Stimulated activated naive CD8-positive, alpha-beta T cell treated with anti-CD3 and anti-CD28 coated beads, Interleukin-15, amount 100 ng/mL, for 72 hours (primary cell): ENCODE measurements at regions not wholly inside any gene's neighbourhood (a gene's known extent, or its start where the extent isn't known, plus 50 kb on each side); places are given as distances from the start of the nearest gene placed in this dataset.
A peak's percentile ranks its signal among the peaks of the same experiment; 100 is the strongest.

ENCODE experiments used
- ATAC-seq: fragments of 150-1000 bp; cut with Tn5 transposase; 2 replicates; pipeline ENCODE4 v1.10.0; 2021; ENCODE audit warnings: mild to moderate bottlenecking, moderate library complexity
- DNase-seq, 2 donors: peaks; one replicate each; pipeline ENCODE4 v3.0.0; 2021 to 2022
- H3K27ac Mint-ChIP-seq, 2 donors: one replicate each; pipeline ENCODE4 v1.8.0; 2022; ENCODE audit warnings: mild to moderate bottlenecking in 2 of 2, mixed read lengths in 2 of 2, moderate library complexity in 2 of 2
- H3K27me3 Mint-ChIP-seq: one replicate; pipeline ENCODE4 v1.8.0; 2022; ENCODE audit warnings: mixed read lengths
- H3K4me1 Mint-ChIP-seq: one replicate; pipeline ENCODE4 v1.8.0; 2022; ENCODE audit warnings: mild to moderate bottlenecking, mixed read lengths
- H3K4me3 Mint-ChIP-seq, 2 donors: one replicate each; pipeline ENCODE4 v1.8.0; 2022; ENCODE audit warnings: mild to moderate bottlenecking in 2 of 2, mixed read lengths in 2 of 2, moderate library complexity in 1 of 2
- H3K9me3 Mint-ChIP-seq, 2 donors: one replicate each; pipeline ENCODE4 v1.8.0; 2022; ENCODE audit warnings: mixed read lengths in 2 of 2

GRCh38 chr2:155157065-155157464, 458.6 kb downstream of the KCNJ3 start:
- DNase-seq (no peak), ATAC-seq (no peak)
- Mint-ChIP-seq H3K27me3 (no peaks in the 10 kb centered on the region), H3K4me1 (no peaks in the 10 kb centered on the region), H3K4me3 (no peak overlapping the region), H3K9me3 (no peaks in the 10 kb centered on the region), H3K27ac (no peak overlapping the region)

GRCh38 chr2:155151945-155152344, 453.4 kb downstream of the KCNJ3 start:
- H3K4me1 Mint-ChIP-seq: no peaks in the 10 kb centered on the region
- no peak overlapping the region for H3K27ac Mint-ChIP-seq
- H3K9me3 Mint-ChIP-seq: no peaks in the 10 kb centered on the region
- DNase-seq: no peak
- no peak overlapping the region for H3K4me3 Mint-ChIP-seq
- no peak for ATAC-seq
- no peaks in the 10 kb centered on the region for H3K27me3 Mint-ChIP-seq

DNA sequence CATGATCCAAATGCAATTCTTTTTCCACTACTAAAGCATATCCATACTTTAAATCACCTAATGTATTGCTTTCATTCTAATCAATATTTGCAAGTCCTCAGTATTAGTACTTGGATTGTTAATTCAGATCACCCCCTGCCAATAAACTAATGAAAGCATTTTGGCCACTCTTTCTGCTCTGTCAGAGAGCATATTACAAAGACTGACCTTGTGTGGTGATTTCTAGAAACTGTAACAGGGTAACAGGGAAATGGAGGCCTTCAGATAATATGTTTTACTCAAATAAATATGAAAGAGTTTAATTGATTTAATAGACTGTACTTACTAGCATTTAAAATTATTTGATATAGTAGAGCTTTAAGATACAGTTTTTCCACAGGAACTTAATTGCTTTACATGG, 453.0 kb downstream of the KCNJ3 start:
- Mint-ChIP-seq H3K9me3 (no peaks in the 10 kb centered on the region), H3K4me1 (no peaks in the 10 kb centered on the region), H3K4me3 (no peak overlapping the region), H3K27ac (no peak overlapping the region), H3K27me3 (no peaks in the 10 kb centered on the region)
- DNase-seq (no peak), ATAC-seq (no peak)

- H3K4me1 Mint-ChIP-seq: no peaks in the 10 kb centered on the region
- no peak for ATAC-seq
- DNase-seq: no peak
- H3K9me3 Mint-ChIP-seq: no peaks in the 10 kb centered on the region
- H3K4me3 Mint-ChIP-seq: no peak overlapping the region
- no peaks in the 10 kb centered on the region for H3K27me3 Mint-ChIP-seq
- no peak overlapping the region for H3K27ac Mint-ChIP-seq
Measured at GRCh38 chr2:155145758-155146229, 447.3 kb downstream of the KCNJ3 start.

GRCh38 chr2:155141418-155141817, 442.9 kb downstream of the KCNJ3 start:
- DNase-seq (no peak), ATAC-seq (no peak)
- H3K9me3 Mint-ChIP-seq: no peaks in the 10 kb centered on the region
- H3K27me3 Mint-ChIP-seq: no peaks in the 10 kb centered on the region
- H3K27ac Mint-ChIP-seq: no peak overlapping the region
- H3K4me1 Mint-ChIP-seq: no peaks in the 10 kb centered on the region
- no peak overlapping the region for H3K4me3 Mint-ChIP-seq

- no peak for DNase-seq
- Mint-ChIP-seq H3K4me1 (no peaks in the 10 kb centered on the region), H3K27ac (no peak overlapping the region), H3K27me3 (no peaks in the 10 kb centered on the region), H3K4me3 (no peak overlapping the region), H3K9me3 (peaks cover 0 to 10% of the 10 kb centered on the region in 2 donors)
- no peak for ATAC-seq
Measured at GRCh38 chr2:155125585-155126230, 427.2 kb downstream of the KCNJ3 start.

DNA sequence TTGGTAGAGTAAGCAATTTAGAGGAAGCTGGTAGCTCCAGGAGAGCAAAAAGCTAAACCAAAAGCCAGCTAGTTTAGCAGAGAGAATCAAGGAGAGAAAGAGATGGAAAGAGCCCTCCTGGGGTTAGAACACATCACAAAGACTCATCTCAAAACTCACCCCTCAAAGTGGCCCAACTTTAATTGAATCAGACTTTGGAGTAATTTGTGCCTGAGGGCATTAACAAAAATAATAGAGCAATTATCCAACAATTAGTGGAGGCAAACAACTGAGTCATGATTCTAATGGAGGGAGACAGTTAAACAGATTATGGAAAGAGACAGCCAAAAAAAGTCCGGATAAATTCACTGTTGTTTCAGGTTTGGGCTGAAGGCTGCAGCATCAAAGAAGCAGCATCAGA, 417.4 kb downstream of the KCNJ3 start:
- Mint-ChIP-seq H3K4me1 (no peaks in the 10 kb centered on the region), H3K9me3 (peaks cover 10 to 15% of the 10 kb centered on the region in 2 donors), H3K27me3 (no peaks in the 10 kb centered on the region), H3K27ac (no peak overlapping the region), H3K4me3 (no peak overlapping the region)
- ATAC-seq (no peak), DNase-seq (no peak)

DNA sequence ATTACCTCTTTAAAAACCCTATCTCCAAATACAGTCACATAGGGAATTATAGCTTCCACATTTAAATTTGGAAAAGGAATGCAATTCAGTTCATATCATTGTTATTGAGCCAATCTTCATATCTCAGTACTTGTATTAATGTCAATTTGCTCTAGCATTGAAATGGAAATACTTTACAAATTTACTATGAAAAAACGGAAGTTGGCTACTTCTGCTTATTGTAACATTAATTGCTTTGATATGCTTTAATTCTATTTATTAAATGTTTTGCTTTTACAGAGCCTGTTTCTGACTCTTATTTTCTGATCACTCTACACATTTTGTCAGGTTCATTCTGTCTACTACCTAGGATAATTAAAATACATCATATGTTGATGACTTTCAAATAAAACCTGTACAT, 412.6 kb downstream of the KCNJ3 start:
- H3K4me3 Mint-ChIP-seq: no peak overlapping the region
- no peak for ATAC-seq
- H3K27me3 Mint-ChIP-seq: no peaks in the 10 kb centered on the region
- H3K4me1 Mint-ChIP-seq: no peaks in the 10 kb centered on the region
- H3K27ac Mint-ChIP-seq: no peak overlapping the region
- no peak for DNase-seq
- peaks cover 6 to 14% of the 10 kb centered on the region in 2 donors for H3K9me3 Mint-ChIP-seq

DNA sequence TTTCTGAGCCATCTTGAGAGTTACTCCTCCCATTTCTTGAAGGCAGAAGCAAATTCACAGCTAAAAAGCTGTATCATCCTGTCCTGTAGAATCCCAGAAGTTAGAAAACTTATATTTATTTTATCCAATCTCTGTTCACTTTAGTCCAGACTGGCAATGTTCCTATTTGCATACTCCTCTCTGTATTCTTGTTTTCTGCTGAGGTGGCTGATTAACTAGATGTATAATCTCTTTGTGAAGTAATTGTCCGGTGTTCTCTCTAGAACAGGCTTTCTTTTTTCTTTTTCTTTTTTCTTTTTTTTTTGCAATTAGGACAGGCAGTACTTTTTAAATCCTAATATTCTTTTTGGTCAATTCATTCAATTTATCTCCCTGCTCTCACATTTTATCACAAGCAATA, 411.0 kb downstream of the KCNJ3 start:
- H3K4me1 Mint-ChIP-seq: no peaks in the 10 kb centered on the region
- peaks cover 0 to 5% of the 10 kb centered on the region in 2 donors for H3K9me3 Mint-ChIP-seq
- H3K27ac Mint-ChIP-seq: no peak overlapping the region
- H3K27me3 Mint-ChIP-seq: no peaks in the 10 kb centered on the region
- no peak overlapping the region for H3K4me3 Mint-ChIP-seq
- ATAC-seq: no peak
- no peak for DNase-seq

GRCh38 chr2:155100261-155100660, 401.8 kb downstream of the KCNJ3 start:
- H3K4me1 Mint-ChIP-seq: no peaks in the 10 kb centered on the region
- peaks cover 0 to 12% of the 10 kb centered on the region in 2 donors for H3K9me3 Mint-ChIP-seq
- no peaks in the 10 kb centered on the region for H3K27me3 Mint-ChIP-seq
- ATAC-seq (no peak), DNase-seq (no peak)
- no peak overlapping the region for H3K27ac Mint-ChIP-seq
- H3K4me3 Mint-ChIP-seq: no peak overlapping the region

DNA sequence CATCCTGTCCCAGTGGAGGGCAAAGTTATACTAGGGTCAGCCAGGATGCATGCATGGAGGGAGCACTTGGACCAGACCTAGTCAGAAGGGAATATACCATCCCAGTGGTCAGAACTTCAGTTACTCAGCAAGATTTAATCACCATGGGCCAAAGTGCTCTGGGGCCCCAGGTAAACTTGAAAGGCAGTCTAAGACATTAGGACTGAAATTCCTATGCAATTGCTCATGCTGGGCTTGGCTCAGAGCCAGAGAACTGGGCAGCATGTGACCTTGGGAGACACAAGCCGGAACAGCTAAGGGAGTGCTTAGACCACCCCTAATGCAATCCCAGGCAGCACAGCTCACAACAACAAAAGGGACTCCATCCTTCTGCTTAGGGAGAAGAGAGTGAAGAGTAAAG, 401.3 kb downstream of the KCNJ3 start:
- Mint-ChIP-seq H3K27ac (peak overlapping the region in 1 of 2 donors; percentile 9), H3K27me3 (no peaks in the 10 kb centered on the region), H3K9me3 (peaks cover 0 to 12% of the 10 kb centered on the region in 2 donors), H3K4me1 (no peaks in the 10 kb centered on the region), H3K4me3 (no peak overlapping the region)
- ATAC-seq (no peak), DNase-seq (no peak)

- ATAC-seq: no peak
- Mint-ChIP-seq H3K4me3 (no peak overlapping the region), H3K27ac (no peak overlapping the region), H3K4me1 (no peaks in the 10 kb centered on the region), H3K9me3 (peaks cover 0 to 7% of the 10 kb centered on the region in 2 donors), H3K27me3 (no peaks in the 10 kb centered on the region)
- no peak for DNase-seq
Measured at GRCh38 chr2:155095613-155096012, 397.1 kb downstream of the KCNJ3 start.

DNA sequence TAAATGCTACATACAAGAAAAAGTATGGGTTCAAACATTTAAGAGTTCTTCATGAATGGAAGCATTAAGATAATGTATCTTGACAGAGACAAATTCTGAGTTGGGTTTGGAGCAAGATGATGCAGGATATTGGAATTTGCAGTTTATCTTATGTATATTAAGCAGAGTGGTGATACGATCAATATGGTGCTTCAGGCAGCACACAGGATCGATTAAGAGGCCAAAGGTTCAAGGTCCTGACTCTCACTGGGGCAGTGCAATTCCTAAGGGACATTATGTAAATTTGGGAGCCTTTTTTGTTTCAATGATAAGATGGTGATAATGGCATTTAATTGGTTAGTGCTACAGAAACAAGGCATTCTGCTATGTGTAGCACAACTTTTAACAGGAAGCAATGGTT, 381.9 kb downstream of the KCNJ3 start:
- ATAC-seq: no peak
- H3K9me3 Mint-ChIP-seq: no peaks in the 10 kb centered on the region

DNA sequence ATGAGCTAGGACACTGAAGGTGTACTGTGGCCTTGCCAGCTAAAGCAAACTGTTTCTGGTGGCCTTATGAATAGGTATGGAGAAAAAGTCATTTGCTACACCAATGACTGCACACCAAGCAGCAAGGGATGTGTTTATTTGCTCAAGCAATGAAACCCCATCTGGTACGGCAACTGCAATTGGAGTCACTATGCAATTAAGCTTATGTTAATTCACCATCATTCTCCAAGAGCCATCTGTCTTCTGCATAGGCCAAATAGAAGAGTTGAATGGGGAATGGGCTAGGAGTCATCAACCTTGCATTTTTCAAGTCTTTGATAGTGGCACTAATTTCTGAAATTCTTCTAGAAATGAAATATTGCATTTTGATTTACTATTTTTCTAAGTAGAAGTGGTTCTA, 372.0 kb downstream of the KCNJ3 start:
- Mint-ChIP-seq H3K4me1 (no peaks in the 10 kb centered on the region), H3K27ac (no peak overlapping the region), H3K27me3 (no peaks in the 10 kb centered on the region), H3K4me3 (no peak overlapping the region), H3K9me3 (peaks cover 0 to 14% of the 10 kb centered on the region in 2 donors)
- ATAC-seq (no peak), DNase-seq (no peak)

More for the DNA sequence above, 381.9 kb downstream of the KCNJ3 start:
- no peak for DNase-seq
- no peaks in the 10 kb centered on the region for H3K27me3 Mint-ChIP-seq
- H3K4me1 Mint-ChIP-seq: no peaks in the 10 kb centered on the region
- H3K27ac Mint-ChIP-seq: no peak overlapping the region
- no peak overlapping the region for H3K4me3 Mint-ChIP-seq

DNA sequence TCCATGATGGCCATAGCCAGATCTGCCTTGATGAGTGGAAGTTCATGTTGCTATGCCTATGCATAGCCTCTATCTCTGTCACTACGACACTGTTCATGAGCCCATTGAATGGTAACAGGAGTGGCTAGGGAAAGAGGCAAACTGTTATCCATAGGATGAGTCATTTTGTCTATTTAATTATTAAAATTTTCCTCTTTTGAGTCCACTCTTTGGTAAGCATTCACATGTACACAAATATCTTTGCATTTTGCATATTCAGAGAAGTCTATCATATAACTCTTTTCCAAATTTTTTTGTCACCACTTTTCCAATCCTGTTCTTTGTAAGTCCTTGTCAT, 364.4 kb downstream of the KCNJ3 start:
- Mint-ChIP-seq H3K27ac (no peak overlapping the region), H3K9me3 (peaks cover 0 to 15% of the 10 kb centered on the region in 2 donors), H3K4me3 (no peak overlapping the region), H3K4me1 (no peaks in the 10 kb centered on the region), H3K27me3 (no peaks in the 10 kb centered on the region)
- no peak for ATAC-seq
- DNase-seq: no peak

- H3K4me1 Mint-ChIP-seq: no peaks in the 10 kb centered on the region
- H3K4me3 Mint-ChIP-seq: no peak overlapping the region
- H3K27ac Mint-ChIP-seq: no peak overlapping the region
- peaks cover 0 to 15% of the 10 kb centered on the region in 2 donors for H3K9me3 Mint-ChIP-seq
- no peak for ATAC-seq
- DNase-seq: no peak
- no peaks in the 10 kb centered on the region for H3K27me3 Mint-ChIP-seq
Measured at GRCh38 chr2:155062250-155062921, 363.9 kb downstream of the KCNJ3 start.

- no peaks in the 10 kb centered on the region for H3K27me3 Mint-ChIP-seq
- peaks cover 0 to 7% of the 10 kb centered on the region in 2 donors for H3K9me3 Mint-ChIP-seq
- H3K27ac Mint-ChIP-seq: no peak overlapping the region
- no peaks in the 10 kb centered on the region for H3K4me1 Mint-ChIP-seq
- DNase-seq (no peak), ATAC-seq (no peak)
- H3K4me3 Mint-ChIP-seq: no peak overlapping the region
Measured at GRCh38 chr2:155060896-155061295, 362.4 kb downstream of the KCNJ3 start.
